AG04450 (cell line): ENCODE measurements at regions not wholly inside any gene's neighbourhood (a gene's known extent, or its start where the extent isn't known, plus 50 kb on each side); places are given as distances from the start of the nearest gene placed in this dataset.
"Not testable (repeated sequence)": the region's sequence is repeated elsewhere in the genome, so short reads cannot be mapped to it uniquely, and the experiment has no call there.

Experiments
- CTCF ChIA-PET: fragments of 300-600, 350-600 bp; formaldehyde crosslinking; extraction: SDS; loops from one replicate; lab custom pipeline; 2022; ENCODE audit warnings: antibody characterized with exemption, inconsistent platforms; lab: Charles Lee
- POLR2A ChIA-PET: fragments of 350-600 bp; formaldehyde crosslinking; extraction: SDS; loops from one replicate; lab custom pipeline; 2021; ENCODE audit warnings: antibody characterized with exemption, inconsistent platforms; lab: Yijun Ruan, JAX
- DNase-seq: peaks from one replicate; pipeline ENCODE4 v3.0.0-alpha.2; 2011; ENCODE audit warnings: low read depth, low spot score
- H3K27ac ChIP-seq: one replicate; pipeline ENCODE4 v1.5.1; 2012; ENCODE audit warnings: low read depth, low read length, control low read depth
- H3K27me3 ChIP-seq: one replicate; pipeline ENCODE4 v1.6.0; 2012; ENCODE audit warnings: low read length; ENCODE audit not compliant: control insufficient read depth, insufficient read depth
- H3K4me3 ChIP-seq: 2 replicates; pipeline ENCODE4 v1.5.1; 2011; ENCODE audit warnings: mild to moderate bottlenecking, low read depth, low read length, control low read depth
- H3K9me3 ChIP-seq: 2 replicates; pipeline ENCODE4 v1.5.1; 2012; ENCODE audit warnings: low read length; ENCODE audit not compliant: control insufficient read depth, insufficient read depth
- TF ChIP-seq, protein P1 (sequence below): IDR thresholded peaks from 2 replicates; pipeline ENCODE4 v1.5.1; 2011; ENCODE audit warnings: low read depth, low read length, control low read depth, inconsistent platforms

DNA sequence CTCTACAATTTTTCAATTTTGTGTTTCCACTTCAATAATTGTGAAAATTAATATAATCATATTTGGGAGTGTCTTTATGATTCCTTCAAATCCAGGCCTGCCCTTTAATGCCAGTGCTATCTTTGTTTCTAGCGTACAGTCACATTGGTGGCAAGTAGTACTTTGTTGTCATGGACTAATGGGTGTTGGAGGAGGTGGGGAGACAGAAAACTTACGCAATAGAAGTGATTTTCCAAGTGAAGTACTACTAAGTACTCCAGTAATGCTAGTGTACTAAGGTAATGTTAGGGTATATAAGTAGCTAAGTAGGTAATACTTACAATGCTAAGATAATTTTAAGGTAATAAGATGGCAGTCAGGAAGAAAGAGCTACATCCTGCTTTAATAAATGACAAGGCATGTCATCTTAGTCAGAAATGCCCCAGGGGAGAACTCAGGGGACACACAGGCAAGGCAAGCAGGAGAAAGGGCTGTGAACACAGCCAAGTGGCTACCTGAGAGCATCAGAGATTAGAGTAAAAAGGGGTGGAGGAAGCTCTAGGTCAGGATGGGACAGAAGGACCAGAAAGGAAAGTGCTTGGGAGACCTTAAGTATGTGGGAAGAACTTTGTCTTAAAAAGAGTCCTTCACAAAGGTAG lies 217.2 kb upstream of the PRDM1 start:
- Histone ChIP-seq H3K9me3 (no peaks in the 10 kb centered on the region), H3K4me3 (no peak overlapping the region), H3K27me3 (no peaks in the 10 kb centered on the region), H3K27ac (no peak overlapping the region)
- DNase-seq: no peak
- ChIA-PET CTCF (no interaction called here), POLR2A (interaction anchor here (0.6 kb wide), 1 partner anchor 129 kb away, joined by 3 read pairs; no protein-coding TSS in a partner anchor)
- TF ChIP-seq, protein P1, sequence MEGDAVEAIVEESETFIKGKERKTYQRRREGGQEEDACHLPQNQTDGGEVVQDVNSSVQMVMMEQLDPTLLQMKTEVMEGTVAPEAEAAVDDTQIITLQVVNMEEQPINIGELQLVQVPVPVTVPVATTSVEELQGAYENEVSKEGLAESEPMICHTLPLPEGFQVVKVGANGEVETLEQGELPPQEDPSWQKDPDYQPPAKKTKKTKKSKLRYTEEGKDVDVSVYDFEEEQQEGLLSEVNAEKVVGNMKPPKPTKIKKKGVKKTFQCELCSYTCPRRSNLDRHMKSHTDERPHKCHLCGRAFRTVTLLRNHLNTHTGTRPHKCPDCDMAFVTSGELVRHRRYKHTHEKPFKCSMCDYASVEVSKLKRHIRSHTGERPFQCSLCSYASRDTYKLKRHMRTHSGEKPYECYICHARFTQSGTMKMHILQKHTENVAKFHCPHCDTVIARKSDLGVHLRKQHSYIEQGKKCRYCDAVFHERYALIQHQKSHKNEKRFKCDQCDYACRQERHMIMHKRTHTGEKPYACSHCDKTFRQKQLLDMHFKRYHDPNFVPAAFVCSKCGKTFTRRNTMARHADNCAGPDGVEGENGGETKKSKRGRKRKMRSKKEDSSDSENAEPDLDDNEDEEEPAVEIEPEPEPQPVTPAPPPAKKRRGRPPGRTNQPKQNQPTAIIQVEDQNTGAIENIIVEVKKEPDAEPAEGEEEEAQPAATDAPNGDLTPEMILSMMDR: no peak

DNA sequence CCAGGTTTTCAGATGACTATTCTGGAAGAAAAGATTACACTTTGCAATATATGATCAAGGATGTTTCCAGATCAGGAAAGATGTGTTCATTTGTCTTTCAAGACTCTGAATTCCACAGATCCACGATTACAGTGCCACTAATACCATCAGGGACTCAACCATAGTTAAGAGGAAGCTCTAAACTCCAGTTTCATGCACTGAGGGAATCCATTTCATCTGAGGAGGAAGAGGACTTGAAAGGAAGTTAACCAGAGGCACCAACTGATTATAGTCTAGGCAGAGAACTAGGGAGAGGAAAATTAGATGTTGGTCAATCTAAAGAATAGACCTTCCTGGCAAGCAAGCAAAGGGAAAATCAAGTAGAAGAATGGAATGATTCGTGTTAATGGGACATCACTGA lies 218.3 kb upstream of the PRDM1 start:
- TF ChIP-seq, protein P1: no peak
- no peaks in the 10 kb centered on the region for H3K27me3 ChIP-seq
- no peaks in the 10 kb centered on the region for H3K9me3 ChIP-seq
- DNase-seq: no peak
- H3K4me3 ChIP-seq: no peak overlapping the region
- ChIA-PET CTCF (no interaction called here), POLR2A (no interaction called here)
- H3K27ac ChIP-seq: no peak overlapping the region

GRCh38 chr6:105867277-105867676 lies 218.9 kb upstream of the PRDM1 start:
- H3K27me3 ChIP-seq: no peaks in the 10 kb centered on the region
- ChIA-PET POLR2A (no interaction called here), CTCF (no interaction called here)
- H3K9me3 ChIP-seq: no peaks in the 10 kb centered on the region
- H3K4me3 ChIP-seq: no peak overlapping the region
- no peak overlapping the region for H3K27ac ChIP-seq
- TF ChIP-seq, protein P1: no peak
- no peak for DNase-seq

DNA sequence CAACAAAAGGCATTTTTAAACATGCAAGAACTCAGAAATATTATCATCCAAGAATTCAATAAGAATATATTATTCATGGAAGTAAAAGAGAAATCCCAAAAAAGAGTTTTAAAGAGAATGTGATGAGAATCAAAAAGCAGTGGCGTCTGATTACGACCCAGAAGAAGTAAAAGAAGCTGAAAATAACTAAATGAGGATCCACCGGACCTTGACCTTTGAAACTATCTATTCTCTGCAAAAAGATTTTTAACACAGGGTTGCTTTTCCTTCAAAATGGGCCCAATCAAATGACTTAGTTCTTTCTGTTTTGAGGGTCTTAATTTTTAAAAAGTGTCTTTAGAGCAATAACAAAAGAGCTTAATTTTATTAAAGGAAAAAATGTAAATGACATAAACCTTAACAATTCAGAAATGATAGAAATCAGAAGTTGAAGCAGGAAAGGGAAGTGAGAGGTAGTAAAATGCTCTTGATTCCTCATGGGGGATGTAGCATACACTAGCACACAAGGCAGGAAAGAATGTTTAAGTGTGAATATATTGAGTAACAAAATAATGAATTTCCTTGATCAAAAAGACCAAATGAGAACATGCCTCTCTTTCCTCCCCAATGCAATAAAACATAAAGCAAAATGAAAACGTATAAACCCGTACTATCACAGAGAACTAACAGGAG lies 223.1 kb upstream of the PRDM1 start:
- no peak overlapping the region for H3K27ac ChIP-seq
- no peaks in the 10 kb centered on the region for H3K9me3 ChIP-seq
- H3K27me3 ChIP-seq: no peaks in the 10 kb centered on the region
- TF ChIP-seq, protein P1: no peak
- H3K4me3 ChIP-seq: no peak overlapping the region
- ChIA-PET POLR2A (no interaction called here), CTCF (no interaction called here)
- no peak for DNase-seq

- H3K27me3 ChIP-seq, POLR2A ChIA-PET, CTCF ChIA-PET, H3K4me3 ChIP-seq, H3K9me3 ChIP-seq, DNase-seq, H3K27ac ChIP-seq: not testable (repeated sequence)
Measured at GRCh38 chr6:105860927-105861326, 225.2 kb upstream of the PRDM1 start.
